AG08396 (cell line): ENCODE measurements at regions not wholly inside any gene's neighbourhood (a gene's known extent, or its start where the extent isn't known, plus 50 kb on each side); places are given as distances from the start of the nearest gene placed in this dataset.

Experiments
- DNase-seq: peaks from one replicate; pipeline ENCODE4 v3.0.0; 2012; ENCODE audit warnings: low spot score, mixed read lengths

DNA sequence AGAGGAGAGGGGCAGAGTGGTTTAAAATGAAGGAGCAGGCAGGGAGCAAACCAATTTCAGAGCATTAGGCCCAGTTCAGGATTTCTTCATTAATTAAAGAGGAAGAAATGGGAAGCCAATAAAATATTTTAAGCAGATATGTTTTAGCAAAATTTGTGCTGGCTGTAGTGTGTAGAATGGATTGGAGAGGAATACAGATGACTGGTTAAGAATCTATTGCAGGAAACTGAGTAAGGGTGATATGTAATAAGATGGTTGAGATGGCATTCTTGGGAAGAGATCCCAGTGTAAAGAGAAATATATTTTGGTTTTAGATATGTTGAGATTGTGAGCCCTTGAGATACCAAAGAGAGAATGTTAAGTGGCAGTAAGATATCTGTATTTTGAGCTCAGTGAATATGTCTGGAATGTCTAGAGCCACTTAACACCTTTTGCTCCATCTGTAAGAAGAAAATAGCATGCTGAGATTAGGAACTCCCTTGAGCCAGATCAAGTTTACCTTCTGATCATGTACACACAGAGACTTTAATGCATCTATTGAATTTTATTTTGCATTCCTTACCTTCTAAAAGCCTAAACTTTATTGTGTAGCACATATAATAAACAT lies 79.5 kb upstream of the SLC27A6 start:
- DNase-seq: no peak

DNA sequence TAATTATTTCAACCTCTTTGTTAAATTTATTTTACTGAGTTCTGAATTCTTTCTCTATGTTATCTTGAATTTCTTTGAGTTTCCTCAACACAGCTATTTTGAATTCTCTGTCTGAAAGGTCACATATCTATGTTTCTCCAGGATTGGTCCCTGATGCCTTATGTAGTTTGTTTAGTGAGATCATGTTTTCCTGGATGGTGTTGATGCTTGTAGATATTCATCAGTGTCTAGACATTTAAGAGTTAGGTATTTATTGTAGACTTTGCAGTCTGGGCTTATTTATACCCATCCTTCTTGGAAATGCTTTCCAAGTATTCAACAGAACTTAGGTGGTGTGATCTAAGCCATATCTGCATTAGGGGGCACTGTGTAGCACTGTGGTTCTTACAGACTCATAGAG lies 70.2 kb upstream of the SLC27A6 start:
- DNase-seq: no peak

DNA sequence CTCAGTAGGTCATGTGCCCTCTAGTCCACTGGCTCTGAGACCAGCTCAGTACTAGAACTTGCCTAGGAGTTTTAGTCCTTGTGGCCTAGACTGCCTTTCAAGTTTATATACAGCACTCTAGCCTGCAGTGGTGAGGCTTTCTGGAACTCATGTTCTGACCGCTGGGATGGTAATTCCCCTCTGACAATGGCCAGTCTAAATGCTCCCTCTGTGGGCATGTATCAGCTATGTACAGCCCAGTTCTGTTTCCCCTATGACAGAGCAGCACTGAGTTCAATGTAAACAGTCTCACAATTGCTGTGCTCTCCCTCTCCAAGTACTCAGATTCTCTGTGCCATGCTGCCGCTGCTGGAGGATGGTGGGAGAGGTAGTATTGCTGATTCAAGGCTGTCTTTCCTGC lies 68.6 kb upstream of the SLC27A6 start:
- no peak for DNase-seq

DNA sequence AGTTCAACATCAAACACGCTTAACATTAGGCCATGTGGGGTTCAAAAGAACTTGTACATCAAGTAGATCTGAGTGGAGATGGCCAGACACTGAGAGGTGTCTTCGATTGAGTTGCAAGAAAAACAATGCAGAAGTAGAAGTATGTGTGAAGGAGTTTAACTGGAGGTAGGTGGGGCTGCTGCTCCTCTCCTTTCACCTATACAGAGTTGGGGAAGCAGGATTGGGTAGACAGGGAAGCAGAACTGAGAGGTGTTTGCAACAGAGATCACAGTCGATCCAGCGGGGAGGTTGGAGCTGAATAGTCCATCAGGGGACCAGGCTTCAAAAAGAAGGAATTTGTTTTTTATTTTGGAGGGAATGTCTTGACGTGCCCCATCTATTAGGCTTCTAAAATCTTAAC lies 61.7 kb upstream of the SLC27A6 start:
- DNase-seq: no peak

DNA sequence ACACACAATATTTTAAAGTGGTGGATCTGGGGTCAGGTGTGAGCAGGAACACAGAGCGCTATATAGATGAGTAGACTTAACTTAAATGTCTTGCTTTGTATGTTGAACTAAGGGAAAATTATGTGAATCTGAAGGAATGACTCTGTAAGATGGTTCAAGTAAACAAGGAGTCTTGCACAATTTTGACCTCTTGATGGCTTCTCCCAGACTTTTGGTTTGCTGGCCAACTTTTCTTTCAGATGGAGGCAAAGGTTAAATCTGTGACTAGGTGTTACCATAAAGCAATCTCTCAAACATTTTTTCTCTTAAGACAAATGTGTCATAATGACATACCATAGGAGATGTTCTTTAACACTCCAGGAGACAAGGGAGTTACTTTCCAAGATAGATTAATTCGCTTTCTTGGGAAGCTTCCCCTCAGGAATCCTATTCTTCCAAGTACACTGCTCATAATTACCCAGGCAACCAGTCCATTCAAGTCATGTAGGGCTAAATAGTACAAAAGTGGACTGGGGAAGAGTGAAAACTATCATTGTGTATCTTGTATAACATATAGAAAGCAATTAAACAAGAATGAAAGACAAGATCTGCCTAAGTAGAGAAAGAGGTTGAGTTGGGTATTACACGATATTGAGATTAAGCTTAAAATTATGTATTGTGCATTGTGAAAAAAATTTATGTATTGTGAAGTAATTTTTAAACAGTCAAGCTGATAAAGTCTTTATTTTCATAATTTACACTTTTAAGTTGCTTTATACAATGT lies 60.3 kb upstream of the SLC27A6 start:
- DNase-seq: no peak

DNA sequence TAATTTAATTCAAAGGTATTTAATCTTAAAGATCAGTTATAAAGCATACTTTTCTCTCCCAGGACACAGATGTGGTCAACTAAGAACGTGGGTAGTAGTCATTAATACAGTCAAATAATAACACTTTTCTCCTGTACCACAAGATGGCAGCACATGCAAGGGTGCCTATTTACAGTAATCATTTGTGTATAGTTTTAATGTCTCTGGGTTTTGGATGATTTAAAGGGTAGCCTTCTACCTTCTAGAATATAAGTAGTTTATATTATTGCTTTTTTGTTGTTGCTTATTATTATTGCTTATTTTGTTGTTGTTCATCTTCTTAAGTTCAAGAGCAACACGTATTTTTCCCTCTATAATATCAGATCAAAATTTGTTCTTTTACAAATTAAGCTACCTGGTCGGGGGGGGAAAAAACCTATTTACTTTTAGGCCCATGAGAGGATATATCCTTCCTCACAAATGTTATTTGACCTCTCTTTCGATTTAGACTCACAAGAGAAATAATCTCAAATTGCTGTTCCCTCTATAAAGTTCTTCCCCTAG lies 59.6 kb upstream of the SLC27A6 start:
- peak; percentile 39 for DNase-seq

DNA sequence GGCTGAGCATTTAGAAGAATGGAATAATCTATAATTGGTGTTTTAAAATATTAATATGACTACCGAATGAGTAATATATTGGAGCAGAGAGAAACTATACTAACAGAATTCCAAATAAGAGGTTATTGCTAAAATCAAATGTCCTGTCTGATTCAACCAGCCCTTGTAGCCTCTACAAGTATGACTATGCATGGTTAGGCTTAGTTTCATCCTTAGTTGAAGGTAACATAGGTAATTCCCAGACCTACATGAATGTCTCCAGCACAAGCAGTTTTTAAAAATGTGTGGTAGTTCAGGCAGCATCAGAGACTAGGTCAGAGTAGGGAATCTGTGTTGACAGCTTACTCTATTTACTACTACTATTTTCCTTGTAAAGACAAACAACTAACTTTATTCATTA lies 51.7 kb upstream of the SLC27A6 start:
- DNase-seq: no peak
